Left renal cortex interstitium (tissue), 4 donors: ENCODE measurements at regions not wholly inside any gene's neighbourhood (a gene's known extent, or its start where the extent isn't known, plus 50 kb on each side); places are given as distances from the start of the nearest gene placed in this dataset.

Experiments
- DNase-seq, 4 donors: peaks; one replicate each; pipeline ENCODE4 v3.0.0-alpha.2; 2013; ENCODE audit warnings: low read depth in 4 of 4, low spot score in 2 of 4, missing footprints in 1 of 4

DNA sequence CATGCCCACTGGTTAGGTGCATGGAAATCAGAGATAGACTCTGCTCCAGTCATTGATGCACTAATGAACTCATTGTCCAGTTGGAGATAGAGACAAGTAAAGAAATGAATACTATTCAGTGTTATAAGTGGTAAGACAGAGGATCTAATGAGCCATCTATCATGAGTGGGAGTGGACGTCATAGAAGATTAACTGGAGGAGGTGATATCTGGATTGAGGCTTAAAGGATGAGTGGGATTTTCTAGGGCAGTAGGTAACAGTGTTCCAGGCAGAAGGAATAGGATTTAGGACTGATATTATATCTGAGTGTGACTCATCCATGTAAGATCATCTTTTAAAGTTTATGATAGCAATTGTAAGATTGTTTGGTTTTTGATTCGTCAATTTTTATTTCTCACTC, 152.2 kb upstream of the CSNK1A1L start:
- DNase-seq, result no peak

DNA sequence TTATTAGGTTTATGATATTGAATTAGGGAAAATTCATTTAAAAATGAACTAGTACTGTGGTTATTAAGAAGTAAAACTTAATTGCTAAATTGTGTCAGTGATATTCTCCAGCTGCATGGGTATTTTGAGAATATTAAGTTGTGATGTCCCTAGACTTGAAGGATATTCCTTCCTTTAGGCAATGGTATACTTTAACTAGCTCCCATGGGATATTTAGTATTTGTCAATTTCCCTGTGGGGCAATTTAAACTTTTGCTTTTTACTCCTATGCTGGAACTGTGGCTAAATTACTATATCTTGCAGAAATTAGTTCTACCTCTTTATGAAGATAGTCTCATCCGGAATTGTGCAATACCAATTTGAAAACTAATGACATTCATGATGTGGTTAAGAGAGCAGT, 151.6 kb upstream of the CSNK1A1L start:
- DNase-seq, result no peak

DNA sequence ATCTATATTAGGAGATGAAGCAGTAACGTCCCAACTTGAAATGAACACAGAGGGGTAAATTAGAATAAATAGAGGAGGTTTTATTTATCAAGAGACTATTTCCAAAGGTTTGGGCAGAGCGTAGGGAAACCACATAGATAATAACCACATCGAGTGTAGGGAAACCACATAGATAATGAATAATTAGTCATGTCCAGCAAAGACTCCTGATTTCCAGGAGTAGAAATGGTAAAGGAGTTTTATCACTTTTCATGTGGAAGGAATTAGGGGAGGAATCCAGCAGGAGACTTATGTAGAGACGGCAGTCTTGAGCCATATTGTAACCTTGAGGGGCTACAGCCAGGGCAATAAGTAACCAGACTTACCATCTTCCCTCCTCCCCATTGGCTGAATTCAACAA, 136.3 kb upstream of the CSNK1A1L start:
- no peak for DNase-seq

DNA sequence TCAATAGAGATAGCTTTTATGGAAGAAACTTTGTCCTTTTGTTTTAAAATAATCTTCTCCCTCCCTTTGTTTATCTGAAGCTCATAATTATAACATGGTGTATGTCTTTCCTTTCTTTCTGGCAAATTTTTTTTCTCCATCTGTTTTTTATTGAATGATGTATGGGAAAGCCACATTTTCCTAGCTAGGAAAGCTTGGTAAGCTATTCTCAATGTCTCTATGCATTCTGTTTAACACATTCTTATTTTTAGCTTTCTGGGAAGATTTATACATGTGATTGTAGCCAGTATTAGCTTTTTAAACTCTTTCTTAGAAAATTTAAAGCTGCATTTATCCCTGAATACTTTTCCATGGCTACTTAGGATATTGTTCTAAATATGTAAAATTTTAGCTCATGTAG, 124.9 kb upstream of the CSNK1A1L start:
- DNase-seq, result no peak

DNA sequence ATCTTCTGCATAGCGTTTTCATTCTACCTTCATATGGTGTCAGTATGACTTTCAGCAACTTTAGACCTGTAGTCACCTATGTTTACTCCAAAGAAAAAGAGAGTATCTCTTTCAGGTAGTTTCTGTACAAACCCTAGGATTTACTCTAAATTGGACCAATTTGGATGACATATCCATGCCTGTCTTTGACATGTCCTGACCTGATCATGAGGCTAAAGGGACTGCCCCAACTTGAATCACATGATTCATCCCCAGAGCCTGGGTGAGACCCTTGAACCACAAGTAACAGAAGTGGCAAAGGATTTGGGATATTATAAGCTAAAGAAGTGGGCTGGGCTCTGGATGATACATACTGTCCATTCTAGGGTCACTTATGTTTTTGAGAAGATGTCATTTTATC, 124.5 kb upstream of the CSNK1A1L start:
- no peak for DNase-seq

DNA sequence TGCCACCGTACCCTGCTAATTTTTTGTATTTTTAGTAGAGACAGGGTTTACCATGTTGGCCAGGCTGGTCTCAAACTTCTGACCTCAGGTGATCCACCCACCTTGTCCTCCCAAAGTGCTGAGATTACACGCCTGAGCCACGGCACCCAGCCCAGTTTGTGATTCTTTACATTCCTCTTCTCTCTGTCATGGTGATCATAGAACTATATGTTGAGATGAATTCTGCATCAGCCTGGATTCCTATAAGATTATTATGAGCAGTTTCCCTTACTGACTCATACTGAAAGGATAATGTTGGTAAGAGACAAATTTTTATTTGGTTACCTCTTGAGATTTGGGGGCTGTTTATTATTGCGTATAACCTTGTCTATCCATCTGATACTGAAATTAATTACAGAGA, 121.5 kb upstream of the CSNK1A1L start:
- no peak for DNase-seq

DNA sequence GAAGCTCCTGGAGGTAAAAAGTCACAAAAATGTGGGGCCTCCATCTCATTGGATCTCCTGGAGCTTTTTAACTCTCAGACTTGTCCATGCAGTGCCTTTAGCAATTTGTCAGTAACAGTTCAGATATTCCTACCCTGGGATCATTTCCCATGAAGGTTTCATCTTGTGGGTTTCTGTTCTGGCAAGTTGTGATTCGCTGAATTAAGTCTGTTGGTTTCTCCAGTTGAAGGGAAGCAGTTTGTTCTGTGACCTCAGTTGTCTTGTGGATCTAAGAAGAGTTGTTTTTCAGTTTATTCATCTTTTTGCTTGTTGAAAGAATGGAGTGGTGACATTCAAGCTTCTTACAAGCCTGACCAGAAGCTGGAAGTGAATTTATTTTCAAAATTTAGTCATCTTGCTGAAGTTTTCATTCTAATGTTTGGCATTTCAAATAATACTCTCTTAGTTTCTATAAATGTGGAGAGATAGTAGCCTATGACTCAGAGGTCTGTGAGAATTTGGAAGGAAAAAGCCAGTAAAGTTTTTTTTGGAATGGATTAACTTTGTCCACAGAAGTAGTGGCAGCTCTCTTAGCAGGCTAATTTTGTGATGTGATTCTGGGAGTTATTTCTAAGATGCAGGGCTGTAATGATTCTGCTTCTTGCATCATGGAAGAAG, 120.1 kb upstream of the CSNK1A1L start:
- no peak for DNase-seq

DNA sequence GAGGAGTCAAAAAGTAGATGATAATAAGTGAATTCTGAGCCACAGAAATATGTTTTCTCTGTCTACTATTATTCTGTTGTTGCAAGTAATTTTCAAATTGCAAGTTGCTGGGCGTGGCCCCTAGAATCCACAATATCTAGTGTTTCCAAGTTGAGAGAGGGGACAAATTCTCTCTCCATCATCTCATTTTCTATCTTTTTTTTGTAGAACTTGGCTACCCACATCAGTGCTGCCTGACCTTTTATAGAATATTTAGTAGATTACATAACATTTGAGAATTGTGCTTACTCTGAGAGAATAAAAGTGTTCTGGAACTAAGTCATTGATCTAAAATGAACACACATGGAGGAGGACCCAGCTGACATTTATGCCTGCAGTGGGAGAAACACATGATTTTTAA, 110.9 kb upstream of the CSNK1A1L start:
- no peak for DNase-seq

DNA sequence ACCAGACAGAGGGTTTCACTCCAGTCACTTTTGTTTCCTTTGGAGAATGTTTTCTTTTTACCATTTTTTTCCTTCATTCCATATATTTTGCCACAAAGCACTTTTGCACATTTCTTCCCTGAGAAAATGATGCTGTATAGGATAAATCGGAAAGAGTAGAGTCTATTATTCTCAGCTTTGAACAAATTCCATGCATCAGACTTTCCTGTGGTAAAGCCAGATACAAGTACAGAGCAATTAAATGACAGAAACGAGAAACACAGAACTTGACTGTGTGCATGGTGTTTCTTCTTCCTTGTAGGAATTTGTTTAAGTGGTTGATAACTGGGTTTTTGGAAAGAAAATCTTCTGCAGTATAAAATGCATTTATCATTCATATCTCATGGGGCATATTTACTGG, 107.4 kb upstream of the CSNK1A1L start:
- DNase-seq, result no peak

DNA sequence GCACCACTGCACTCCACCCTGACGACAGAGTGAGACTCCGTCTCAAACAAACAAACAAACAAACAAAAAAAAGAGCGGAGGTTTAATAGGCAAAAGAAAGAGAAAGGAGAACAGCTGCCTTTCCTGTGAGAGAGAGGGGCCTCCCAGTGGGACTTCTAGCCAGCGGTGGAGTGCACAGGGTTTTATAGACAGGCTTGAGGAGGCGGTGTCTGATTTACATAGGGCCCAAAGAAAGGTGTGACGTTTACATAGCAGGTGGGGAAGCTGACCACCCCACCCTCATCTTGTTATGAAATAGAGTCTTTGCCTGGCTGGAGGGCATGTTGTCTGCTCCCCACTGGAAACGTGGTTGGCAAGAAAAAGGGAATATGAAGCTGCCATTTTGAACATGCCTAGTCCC, 106.0 kb upstream of the CSNK1A1L start:
- DNase-seq, result no peak

DNA sequence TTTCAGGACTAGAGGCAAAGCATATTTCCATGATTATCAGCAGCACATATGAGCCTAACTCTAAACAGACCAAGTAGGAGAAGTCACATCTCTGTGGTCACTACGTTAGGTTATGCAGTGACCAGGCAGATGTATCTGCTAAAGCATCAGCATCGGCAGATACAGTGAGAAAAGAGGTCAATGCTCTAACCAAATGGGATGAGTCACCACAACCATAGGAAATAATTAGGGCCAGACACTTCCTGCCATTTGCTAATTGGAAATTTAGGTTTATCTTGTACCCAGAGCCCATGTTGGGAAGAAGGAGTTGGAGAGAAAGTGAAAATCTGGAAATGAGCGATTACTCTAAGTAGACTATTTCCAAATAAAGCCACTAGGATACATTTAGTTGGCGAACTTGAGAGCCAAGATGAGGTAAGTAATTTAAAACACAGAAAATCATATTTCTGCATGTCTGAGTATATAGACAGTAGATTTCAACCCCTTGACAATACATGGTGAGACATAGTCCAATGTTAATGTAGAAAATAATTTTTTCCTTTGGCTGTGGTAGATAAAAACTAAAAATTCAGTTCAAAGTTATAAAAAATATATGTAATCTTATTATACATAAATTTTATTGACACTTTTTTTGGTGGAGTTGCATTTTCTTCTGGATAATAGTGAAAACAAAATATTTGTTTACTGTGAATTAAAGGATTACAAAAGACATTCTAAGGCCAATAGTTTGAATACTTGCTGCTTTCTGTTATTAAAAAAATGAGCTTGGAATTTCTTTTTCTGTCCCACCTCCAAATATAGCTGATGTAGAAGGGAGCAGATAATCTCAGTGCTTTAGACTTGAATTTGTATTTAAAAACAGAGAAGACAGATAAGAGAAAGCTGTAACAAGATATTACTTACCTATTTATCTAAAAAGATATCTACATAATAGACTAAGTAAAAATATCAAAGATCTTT, 104.4 kb upstream of the CSNK1A1L start:
- DNase-seq, result no peak

DNA sequence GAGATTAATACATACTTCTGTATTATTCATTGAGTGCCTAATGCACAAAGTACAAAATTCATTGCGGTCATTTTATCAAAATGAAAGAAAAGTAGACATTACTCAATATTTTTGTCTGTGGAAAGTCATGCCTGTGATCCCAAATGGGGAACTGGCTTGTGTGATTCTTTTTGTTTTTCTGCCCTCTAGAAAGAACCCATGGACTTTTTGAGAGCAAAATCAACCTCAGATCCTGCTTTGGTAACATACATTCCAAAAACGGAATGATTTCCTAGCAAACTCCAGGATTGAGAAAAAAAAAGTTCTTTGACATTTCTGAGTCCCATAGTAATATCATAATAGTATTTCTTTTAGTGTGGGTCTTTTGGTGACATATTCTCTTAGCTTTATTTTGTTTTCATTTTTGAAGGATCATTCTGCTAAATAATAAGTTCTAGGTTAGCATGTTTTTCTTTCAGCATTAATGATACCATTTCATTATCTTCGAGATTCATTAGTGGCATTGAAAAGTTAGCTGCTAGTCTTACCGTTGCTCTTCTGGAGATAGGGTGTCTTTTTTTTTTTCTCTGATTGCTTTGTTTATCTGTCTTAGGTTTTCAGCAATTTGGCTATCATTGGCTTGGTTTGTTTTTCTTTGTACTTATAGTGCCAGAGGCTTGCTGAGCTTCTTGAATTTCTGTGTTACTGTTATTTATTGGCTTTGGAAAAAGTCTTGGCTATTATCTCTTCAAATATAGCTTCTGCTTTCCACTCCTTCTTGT, 102.4 kb upstream of the CSNK1A1L start:
- DNase-seq, result no peak

DNA sequence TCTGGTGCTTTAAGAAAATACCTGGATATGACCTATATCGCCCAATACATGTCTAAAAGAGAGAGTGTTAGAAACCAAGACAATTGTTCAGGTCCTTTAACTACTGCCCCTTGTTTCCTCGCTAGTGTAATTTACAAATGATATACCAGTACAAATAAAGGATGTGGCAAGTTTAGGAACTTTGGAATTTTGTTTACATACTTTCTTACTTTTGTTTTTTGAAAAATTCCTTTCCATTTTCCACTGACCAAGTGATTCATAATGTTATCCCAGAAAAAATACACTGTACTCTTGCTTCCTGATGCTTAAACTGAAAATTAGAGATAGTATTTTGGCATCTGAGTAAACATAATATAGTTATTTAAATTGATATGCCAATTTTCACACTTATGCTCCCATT, 96.8 kb upstream of the CSNK1A1L start:
- no peak for DNase-seq

DNA sequence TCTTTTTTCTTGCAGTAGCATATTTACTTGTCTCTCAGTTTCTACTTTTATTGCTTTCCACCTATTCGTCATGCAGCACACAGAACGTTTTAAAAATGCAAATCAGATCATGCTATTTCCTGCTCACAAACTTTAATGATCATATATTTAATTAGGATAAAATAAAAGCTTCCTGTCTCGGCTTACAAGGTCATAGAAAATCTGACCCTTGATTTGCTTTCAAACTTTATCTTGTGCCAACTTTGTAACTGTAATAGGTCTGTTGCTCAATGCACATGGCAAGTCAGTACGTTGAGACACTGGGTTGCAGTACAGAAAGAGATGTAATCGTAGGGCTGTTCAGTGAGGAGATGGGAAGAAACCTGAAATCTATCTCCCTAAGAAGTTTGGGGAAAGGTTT, 95.6 kb upstream of the CSNK1A1L start:
- DNase-seq, result no peak

DNA sequence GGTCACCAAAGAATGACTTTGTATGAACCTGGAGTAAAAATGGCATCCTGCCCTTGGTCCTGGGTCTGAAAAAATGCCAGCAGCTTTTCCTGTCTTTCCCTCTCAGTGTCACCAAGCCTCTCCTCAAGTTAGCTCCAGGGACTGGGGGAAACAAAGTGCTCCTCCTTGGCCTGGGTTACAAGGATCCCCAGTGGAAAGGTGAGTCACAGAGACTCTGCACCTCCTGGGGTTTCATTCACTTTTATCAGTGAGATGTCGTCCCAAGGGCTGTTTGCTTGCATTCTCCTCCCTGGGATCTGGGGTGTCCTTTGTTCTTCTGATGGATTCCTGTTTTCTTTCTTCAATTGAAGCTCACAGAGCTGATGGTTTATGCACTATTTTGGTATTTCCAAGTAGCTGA, 93.2 kb upstream of the CSNK1A1L start:
- DNase-seq, result no peak

DNA sequence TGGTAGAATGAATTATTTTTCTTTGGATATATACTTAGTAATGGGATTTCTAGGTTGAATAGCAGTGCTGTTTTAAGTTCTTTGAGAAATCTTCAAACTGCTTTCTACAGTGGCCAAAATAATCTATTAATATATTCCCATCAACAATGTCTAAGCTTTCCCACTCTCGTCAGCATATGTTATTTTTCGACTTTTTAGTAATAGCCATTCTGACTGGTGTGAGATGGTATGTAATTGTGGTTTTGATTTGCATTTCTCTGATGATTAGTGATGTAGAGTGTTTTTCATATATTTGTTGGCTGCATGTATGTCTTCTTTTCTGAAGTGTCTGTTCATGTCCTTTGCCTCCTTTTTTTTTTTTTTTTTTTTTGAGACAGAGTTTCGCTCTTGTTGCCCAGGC, 90.2 kb upstream of the CSNK1A1L start:
- DNase-seq, result no peak

DNA sequence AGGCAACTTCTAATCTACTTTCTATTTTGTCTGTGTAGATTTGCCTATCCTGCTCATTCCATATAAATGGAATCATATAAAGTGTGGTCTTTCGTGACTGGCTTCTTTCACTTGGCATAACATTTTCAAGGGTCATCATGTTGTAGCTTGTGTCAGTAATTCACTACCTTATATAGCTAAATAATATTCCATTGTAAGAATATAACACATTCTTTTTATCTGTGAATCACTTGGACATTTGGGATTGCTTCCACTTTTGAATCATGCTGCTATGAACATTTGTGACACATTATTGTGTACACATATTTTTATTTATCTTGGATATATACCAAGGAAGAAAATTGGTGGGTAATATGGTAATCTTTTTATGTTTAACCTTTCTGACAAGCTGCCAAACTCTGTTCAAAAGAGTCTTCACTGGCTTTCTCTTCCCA, 89.0 kb upstream of the CSNK1A1L start:
- no peak for DNase-seq

DNA sequence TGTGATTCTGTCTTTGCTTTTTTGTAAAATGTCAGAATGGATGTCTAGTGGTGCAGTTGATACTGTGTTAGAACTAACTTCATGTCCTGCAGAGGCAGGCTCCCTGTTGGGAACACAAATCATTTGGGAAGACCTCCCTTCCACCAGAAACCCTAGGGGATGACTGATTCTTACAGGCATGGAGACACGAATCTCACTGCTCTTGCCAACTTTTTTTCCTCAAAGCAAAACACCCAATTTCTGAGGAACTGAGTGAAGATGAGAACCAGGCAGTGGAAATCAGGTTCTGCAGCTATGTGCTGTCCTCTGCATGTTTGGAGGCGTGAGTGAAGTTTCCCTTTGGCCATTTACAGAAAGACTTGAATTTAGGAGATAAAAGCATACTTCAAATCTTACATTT, 87.5 kb upstream of the CSNK1A1L start:
- DNase-seq, result no peak

DNA sequence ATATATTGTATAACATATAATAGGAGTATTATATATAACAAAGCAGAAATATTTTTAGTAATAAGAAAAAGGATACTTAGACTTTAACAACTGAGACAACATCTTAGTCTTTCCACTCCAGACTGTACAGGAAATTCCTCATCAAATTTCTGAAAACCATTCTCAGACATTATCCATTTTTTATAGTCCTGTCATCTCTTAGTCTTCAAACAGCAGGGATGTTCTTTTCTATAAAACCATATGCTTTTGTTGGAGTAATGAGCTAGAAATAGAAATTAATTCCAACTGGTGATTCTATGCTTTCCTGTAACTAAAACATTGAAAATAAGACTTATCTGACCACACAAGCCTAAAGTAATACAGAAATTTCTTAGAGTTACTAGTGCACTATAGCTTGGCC, 82.2 kb upstream of the CSNK1A1L start:
- DNase-seq, result no peak

DNA sequence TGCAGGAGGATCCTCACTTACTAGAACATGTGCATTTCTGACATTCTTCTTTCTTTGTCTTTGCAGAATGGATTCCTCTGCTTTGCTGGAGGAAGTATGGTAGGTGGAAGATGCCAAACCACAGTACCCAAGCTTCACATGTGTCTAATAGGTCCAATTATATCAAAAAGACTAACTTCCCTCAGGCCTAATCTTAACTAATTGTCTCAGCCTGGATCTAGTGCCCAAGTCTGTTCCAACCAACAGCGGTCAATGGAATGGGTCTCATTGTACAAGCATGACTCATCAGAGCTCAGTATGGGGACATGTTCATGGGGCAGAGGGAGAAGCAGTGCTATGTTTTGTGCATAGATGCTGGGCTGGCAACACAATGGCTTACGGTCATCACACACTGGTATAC, 81.6 kb upstream of the CSNK1A1L start:
- no peak for DNase-seq

DNA sequence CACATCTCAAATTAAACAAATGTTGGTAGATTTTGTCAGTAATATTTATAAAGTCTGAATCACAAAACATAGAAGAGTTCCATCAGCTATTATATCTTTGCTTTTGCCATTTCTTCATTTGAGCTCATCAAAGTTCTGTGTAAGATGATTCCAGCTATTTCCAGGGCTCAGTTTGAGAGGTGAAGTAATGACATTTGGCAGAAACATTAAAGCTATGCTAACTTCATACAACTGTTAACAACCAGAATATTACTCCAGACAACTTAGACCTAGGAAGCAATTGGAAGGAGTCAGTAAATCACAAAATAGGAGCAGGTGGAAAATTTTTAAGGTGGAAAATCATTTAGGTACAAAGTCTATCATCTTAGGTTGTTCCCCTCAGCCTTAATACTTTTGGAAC, 76.2 kb upstream of the CSNK1A1L start:
- no peak for DNase-seq
